Hematopoietic multipotent progenitor cell (in vitro differentiated cells): ENCODE measurements at regions not wholly inside any gene's neighbourhood (a gene's known extent, or its start where the extent isn't known, plus 50 kb on each side); places are given as distances from the start of the nearest gene placed in this dataset.

Experiments
- DNase-seq, 3 donors: peaks; one replicate each; pipeline ENCODE4 v3.0.0-alpha.2; 2011 to 2015; ENCODE audit warnings: low read depth in 2 of 3, low spot score in 2 of 3

DNA sequence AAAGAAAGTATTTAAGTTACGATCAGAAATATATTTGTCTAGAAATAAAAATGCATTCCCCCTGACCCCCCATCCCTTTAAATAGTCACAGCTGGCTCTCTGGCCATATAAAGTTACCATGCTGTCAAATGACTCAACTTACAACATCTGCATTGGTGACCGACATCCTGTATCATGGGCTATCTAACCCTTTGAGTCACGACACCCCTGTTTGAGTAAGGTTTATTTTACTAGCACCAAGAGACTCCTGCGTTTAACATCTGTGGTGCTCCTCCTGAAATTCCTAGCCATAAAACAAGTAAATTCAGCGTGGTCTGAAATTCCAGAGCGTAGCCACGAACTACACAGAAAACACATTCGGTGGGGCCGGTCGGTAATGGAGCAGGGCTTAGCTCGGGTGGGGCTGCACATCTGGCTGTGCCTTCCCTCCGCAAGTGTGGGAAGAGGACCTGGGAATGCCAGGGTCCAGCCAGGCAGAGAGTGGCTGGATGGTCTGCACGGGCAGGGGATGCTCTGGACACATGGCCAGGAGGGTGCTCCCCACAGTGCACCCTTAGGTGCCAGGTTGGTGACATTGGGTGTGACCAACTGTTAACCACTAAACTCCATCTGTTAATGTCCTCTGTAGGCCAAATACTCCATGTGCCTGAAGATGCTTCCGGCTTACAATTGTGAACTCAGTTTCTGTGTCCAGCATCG lies 53.0 kb upstream of the CLDN14 start:
- no peak for DNase-seq

DNA sequence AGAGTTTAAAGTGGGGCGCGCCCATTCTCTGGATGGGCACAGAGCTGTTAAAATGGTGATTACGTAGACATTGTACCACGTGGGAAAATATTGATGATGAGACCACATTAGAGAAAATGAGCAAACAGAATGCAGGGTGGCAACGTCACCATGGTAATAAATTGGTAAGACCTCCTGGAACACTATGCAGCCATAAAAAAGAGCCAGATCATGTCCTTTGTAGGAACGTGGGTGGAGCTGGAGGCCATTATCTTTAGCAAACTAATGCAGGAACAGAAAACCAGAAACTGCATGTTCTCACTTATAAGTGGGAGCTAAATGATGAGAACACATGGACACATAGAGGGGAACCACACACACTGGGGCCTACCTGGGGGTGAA lies 53.5 kb upstream of the CLDN14 start:
- DNase-seq: no peak

DNA sequence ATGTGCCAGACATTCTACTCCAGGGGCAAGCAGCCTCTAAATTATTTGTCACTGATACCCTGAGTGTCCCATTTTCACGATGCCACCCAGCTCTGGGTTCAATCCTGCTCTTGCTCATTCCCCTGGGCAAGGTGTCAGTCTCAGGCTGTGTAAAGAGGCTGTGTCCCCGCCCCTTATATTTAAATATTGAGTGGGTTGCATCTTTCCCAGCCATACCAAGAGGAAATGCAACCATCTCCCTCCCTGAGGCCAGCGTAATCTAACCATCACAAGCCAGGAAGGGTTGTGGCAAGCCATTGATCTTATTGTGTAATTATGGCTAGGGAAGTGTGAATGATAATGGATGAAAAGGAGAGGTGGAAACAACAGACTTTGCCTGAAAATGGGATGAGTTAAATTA lies 54.7 kb upstream of the CLDN14 start:
- no peak for DNase-seq

DNA sequence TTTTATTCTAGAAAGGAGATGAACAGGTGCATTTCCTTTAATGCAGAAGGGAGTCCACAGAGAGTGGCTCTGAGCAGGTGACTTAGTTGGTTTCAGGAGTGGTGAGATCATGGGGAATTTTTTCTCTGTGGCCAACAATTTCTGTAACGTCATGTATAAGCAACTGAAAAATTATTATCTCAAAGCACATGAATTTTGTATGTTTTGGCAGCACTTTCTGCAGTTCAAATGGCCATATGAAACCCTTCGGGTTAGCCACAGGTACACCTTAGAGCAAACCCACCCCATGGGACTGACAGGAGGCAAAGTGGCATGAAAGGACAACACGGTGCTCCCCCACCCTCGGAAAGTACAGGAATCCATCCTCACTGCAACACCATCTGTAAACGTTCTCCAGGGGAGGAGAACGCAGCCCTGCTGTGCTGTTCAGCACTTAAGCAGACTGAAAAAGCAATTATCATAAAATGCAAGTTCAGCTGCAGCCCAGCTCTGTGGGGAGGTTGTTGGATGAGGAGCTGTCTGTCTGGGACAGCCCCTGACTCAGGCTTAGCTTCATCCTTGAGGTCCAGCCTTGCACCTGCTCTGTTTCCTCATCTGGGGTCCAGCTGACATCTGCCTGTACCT lies 55.8 kb upstream of the CLDN14 start:
- no peak for DNase-seq

DNA sequence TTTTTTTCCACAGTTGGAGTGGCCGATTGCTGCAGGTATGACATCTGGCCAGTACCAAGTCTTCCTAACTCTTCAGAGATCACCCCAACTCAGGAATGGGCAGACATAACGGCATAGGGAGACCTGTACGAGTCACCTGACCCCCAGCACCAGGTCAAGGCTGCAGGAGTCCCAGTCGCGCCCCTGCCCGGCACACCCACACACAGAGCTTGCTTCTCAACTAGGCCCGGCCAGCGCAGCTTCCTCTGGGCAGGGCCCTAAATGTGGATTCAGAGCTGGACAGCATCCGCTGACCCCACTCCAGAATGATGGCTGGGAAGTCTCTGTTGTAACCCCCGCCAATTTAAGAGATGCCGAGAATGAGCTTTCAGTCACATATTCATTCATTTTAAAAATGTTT lies 58.8 kb upstream of the CLDN14 start:
- DNase-seq: no peak

DNA sequence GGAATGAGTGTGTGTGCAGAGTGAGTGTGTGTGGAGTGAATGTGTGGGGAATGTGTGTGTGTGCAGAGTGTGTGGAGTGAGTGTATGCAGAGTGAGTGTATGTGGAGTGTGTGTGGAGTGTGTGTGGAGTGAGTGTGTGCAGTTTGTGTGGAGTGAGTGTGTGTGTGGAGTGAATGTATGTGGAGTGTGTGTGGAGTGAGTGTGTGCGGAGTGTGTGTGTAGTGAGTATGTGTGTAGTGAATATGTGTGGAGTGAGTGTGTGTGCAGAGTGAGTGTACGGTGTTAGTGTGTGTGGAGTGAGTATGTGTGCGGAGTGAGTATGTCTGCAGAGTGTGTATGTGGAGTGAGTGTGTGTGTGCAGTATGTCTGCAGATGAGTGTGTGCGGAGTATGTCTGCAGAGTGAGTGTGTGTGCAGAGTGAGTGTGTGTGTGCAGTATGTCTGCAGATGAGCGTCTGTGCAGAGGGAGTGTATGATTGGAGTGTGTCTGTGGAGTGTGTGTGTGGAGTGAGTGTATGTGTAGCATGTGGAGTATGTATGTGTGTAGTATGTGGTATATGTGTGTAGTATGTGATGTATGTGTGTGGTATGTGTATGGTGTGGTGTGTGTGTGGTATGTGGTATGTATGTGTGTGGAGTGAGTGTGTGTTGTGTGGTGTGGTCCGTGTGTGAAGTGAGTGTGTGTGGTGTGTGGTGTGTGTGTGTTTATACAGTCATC lies 59.7 kb upstream of the CLDN14 start:
- no peak for DNase-seq

DNA sequence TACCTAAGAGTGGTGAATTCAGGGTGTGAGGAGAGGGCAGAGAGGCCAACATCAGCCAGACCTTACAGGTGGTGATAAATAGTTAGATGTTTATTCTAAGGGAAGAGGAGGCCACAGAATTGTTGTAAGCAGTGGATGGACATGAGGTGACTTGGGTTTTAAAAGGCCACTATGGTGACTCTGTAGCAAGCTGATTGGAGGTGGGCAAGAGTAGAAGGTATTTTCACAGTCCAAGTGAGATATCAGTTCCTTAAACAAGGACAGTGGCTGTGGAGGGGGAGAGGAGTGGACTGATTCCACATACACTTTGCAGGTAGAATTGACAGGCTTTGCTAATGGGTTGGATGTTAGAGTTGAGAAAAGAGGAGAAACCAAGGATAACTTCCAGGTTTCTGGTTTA lies 60.8 kb upstream of the CLDN14 start:
- no peak for DNase-seq

DNA sequence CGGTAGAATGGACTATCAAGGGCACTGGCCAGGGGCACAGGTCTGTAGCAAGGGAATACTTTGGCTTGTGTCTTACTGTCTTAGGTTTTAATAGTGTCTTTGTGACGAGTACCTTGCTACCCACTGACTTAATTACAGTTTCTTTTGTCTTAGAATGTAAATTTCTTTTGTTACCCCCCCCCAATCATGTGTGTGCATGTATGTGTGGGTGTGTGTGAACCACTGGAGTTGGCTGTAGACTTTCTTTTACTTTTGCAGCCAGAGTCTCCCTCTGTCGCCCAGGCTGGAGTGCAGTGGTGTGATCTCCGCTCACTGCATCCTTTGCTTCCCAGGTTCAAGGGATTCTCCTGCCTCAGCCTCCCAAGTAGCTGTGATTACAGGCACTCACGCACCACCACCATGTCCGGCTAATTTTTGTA lies 61.8 kb upstream of the CLDN14 start:
- no peak for DNase-seq

DNA sequence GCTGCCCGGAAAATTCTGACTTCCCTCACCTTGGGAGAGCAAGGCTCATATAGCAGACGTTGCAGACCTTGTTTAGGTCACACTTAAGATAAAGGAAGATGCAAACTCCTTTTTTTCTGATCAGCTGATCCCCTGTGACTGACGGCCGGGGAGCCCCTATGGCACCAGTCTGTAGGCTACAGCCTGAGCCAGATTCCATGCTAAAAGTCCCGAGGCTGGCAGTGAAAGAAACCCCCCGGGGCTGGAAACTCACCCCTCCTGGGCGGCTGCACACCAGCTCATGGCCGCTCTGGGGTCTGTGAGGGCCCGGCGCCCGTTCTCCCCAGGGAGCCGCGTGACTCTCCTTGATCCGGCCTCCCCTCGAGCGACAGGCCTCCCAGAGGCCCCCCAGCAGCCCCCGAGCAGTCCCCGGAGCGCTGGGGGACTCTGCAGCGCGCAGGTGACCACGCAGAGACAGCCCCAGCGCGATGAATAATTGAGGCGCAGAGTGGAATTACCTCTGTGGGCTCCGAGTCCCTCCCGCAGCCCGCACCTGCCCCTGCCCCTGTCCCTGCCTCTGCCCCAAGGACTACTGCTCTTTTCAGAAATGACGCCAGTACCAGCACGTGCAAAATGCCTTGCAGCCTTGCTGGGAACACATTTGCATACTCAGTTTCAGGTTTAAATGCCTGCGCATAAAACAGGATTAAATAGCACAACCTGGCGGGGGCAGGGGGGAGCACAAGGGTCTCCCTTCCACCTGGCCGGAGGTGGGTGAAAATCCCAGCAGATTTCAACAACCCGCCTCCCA lies 62.6 kb upstream of the CLDN14 start:
- peak in 2 of 3 donors; percentile 9 to 24 for DNase-seq

DNA sequence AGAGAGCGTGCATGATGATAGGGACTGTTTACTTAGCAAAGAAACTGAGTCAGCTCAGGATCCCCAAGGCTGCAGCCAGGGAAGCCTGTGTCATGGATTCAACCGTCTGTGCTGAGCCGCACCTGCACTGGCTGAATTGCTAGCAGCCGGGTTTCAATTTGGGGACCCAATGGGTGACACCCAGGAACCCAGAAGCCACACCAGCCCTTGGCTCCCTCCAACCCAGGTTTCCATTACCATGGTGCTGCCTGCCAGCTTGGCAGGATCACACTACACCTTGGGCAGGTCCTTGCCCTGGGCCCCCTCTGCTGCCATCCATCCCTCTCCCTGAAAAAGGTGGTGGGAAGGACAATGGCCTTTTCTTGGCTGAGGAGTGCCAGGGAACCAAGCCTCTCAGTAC lies 64.0 kb upstream of the CLDN14 start:
- no peak for DNase-seq

DNA sequence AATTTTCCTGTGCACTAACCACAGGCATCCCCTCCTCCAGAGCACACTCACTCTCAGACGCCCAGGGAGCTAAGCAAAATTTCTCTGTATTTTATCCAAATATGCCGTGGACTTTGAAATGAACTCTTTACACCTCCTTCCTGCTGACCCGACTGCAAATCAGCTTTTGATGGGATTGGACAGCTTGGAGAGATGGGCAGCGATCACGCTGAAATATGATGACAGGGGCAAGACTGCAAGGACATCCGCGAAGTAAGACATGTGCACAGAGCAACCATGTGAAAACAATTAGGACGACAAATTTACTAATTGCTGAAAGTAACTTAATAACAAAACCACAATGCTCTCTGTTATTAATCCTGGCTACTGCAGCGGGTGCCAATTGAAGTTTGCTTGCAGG lies 64.6 kb upstream of the CLDN14 start:
- DNase-seq: no peak

DNA sequence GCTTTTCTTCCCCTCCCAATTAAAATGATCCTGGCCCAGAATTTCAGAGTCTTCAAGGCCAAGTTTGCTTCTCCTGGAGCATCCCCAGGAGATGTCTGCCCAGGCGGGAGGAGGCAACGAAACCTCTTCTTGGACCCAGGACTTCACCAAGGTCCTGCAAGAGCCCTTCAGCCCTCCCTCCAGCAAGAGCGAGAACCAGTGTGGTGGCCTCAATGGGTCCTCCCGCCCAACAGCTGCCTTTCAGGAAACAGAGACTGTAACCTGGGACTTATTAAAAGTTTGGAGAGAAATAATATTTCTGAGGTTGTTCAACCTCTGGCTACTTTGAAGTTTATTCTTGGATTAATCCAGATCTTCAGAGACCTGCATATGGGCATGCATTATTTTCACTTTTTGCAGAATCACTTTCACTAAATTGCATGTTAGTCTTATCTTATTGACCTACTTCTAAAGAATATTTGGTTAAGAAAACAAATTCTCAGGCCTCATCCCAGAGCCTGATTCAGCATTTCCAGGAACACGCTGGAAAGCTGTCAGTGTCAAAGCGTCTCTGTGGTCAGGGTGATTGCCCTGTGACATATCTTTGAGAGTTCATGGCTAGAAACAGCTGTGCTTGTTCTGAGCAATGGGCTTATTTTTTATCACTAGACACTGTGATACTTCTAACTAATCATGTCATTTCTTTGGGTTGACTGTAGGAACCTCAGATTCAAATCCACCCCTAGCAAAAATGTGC lies 66.0 kb upstream of the CLDN14 start:
- DNase-seq: no peak

DNA sequence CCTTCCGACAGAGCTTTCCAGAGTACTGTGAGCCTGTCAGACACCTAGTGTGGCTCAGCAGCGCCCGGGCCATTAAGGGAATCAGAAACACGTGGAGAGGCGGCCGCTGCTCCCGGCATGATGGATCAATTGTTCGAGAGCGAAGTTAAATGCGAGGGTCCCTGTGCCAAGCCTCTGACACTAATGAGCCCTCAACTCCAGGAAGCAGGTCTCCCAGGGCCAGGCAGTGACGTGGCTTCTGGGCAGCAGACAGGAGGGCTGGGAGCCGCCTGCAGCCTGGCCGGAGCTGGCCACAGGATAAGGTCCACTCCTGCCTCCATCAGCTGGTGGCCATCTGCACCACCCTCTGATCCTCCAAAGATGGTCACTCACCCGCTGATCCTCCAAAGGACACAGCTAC lies 67.5 kb upstream of the CLDN14 start:
- no peak for DNase-seq

DNA sequence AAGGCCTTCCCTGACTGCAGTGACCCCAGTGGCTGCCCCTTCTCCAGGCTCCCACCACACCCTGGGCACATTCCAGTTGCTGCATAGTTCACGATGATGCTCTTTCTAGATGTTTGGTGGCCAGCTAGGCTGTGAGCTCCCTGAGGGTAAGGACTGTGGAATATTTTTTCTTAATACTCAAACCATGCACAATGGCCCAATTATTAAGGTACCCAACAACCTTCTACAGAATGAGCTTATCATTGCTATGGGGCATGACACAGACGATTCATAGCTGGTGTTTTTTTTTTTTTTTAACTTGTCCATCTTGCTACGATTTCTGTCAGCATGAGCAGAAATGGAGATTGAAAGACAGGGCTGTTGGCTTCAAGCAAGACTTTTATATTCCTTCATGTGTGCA lies 68.9 kb upstream of the CLDN14 start:
- no peak for DNase-seq

DNA sequence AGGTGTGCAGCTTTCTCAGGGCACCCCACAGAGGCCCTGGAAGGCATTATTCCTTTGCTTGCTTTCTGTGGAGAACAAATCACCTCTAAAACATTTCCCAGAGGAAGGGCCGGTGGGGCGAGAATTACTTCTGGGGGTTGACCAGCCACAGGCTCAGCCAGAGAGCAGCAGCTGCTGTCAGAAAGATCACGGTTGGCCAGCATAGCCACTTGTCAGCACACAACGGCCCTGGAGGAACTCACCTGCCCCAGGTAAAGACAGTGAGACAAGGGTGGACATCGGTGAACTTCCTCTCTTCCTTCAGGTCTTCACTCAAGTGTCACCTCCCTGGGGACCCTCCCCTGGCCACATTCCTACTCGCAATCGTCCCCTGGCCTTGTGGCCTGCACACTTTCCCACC lies 69.5 kb upstream of the CLDN14 start:
- DNase-seq: no peak

DNA sequence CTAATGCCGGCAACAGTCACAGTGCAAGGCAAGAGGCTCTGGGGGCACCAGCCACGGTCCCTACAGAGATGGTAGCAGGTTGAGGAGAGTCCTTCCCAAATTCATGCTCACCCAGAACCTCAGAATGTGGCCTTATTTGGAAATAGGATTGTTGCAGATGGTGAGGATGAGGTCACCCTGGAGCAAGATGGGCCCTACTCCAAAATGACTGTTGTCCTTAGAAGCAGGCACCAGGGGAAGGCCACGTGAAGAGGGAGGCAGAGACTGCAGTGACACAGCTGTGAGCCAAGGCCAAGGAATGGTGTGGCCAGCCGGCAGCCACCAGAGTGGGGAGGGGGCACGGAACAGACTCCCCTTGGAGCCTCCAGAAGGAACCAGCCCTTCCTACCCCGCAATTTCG lies 70.8 kb upstream of the CLDN14 start:
- no peak for DNase-seq

DNA sequence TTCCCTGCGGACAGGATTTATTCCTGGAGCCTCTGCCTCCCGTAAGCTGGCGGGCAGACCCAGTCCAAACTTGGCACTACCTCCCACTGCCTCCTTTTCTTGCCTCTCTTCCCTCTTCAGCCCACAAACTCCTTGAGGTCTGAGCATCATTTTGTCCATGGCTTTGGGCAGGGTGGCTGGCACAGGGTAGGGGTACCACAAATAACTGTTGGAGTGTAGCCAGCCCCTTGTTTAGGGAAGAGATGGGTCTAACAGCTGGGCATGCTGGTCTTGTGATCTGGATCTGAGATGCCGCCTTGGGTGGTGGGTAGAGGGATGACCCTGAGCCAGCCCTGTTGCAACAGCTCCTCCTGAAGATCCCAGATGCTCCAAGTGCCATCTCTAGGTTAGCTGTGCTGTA lies 71.4 kb upstream of the CLDN14 start:
- no peak for DNase-seq

DNA sequence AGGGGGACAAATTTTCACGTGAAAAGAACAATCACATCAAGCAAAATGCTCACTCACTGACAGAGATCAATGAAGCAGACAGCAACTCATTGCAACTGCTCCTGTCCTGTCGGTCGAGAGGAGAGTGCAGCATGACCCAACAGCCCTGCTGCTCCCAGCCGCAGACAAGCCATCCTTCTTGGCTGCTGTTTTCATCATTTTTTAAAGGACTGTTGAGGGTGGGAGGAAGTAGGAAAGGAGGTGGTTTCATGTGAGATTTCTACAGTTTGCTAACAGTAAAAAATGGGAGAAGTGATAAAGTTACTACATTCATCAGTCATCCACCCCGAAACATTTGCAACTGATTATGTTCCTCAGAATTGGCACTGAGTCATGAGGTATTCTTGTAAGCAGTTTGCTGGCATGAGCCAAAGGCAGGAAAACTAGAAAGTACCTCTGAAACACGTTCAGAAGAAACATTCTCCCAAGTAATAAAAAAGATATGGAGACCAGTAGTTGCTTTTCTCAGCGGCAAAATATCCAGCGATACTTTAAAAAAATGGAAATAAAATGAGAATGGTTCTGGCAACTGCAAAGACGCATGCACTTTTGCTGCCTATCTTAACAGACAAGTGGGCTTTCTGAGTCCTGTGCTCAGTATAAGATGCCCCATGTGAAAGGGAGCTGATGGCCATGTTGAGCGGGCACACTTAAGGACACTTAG lies 72.0 kb upstream of the CLDN14 start:
- no peak for DNase-seq

DNA sequence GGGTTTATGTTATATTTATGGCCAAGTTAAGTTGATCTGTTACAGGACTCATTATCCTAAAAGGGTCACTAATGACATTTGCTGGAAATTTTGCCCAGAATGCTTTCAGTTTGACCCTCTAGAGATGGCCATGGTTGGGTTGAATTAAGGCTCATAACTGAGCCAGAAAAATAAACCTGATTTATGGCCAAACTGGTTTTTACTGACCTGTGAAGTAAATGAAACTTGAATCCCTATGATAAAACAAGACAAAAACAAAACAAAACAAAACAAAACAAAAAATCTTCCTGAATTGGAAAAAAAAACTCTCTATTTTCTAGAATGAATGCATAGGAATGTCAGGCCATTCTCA lies 72.5 kb upstream of the CLDN14 start:
- DNase-seq: no peak

DNA sequence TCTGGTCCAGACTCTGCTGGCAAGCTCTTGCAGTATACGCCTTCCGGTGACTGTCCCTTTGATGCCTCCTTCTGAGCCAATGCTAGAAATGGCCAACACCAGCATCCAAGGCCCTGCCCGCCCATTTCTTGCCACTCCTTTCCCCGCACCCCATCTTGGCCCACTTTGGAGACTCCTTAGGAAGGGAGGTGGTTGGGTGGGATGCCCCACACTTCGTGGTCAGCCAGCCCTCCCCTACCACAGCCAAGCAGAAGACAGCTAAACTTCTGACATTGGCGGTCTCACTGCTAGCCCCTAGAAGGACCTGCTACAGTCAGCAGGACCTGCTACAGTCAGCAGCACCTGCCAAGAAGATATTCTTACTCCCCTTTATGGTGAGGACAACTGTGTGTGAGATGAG lies 73.5 kb upstream of the CLDN14 start:
- DNase-seq: no peak
